ENCODE measurements at regions not wholly inside any gene's neighbourhood (a gene's known extent, or its start where the extent isn't known, plus 50 kb on each side); places are given as distances from the start of the nearest gene placed in this dataset.
"Not testable (repeated sequence)": the region's sequence is repeated elsewhere in the genome, so short reads cannot be mapped to it uniquely, and the experiment has no call there.

DNA sequence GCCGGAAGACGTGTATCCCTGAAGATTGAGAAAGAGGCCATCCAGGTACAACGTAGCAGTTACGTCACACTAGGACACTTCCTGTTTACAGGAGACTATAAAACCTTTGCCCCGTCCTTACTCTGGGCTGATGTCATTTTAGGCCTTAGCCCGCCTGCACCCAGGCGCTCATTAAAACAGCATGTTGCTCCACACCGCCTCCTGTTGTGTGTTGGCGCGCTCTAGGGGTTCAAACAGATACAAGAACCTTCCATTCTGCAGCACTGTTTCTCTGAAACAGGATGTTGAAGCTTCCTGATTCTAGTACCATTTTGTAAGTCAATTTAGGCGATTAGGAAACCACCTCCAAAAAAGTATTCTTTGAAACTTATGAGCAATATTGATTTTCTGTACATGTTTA is 722.1 kb downstream of the PCDH7 start:
- no peak for DNase-seq (ENCODE audit: low spot score)
- FAIRE-seq: no peak

DNA sequence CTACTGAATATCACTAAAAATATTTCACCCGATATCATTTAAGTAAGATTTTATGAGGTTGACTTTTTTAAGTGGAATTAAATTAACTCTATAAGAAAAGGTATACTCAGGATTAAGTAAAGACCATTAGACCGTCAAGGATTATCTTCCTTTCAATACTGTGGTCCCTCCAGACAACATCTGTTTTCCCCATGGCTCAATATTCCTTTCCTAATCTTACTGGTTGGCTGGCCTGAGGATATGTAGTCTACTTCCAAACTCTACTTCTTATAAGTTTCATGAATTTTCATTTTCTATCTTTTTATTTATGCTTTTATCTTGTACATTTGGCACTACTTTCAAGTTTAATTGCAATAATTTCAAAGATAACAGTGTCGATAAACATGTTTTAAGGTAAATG is 725.4 kb downstream of the PCDH7 start:
- DNase-seq (ENCODE audit: low spot score) (no peak), FAIRE-seq (no peak)

GRCh38 chr4:31455612-31456011 is 735.4 kb downstream of the PCDH7 start:
- no peak for FAIRE-seq
- DNase-seq (ENCODE audit: low spot score): no peak

DNA sequence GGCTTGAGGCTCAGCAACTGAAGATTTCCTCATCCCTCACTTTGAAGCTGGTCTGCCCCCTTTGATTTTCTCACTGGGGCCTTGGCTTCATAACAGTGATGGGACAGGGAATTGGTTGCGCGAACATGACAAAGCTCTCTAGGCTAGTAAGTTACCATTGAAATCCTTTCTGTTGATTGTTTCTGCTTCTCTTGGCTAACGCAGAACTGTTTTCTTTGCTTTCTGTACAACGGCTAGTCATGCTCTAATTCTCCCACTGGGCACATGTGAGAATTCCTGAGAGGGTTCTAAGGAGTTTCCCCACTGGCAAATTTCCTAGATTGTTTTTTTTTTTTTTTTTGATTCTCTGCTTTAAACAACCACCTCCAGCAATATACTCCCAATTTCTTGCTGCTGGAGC is 738.6 kb downstream of the PCDH7 start:
- no peak for DNase-seq (ENCODE audit: low spot score)
- no peak for FAIRE-seq

GRCh38 chr4:31461421-31461820 is 741.3 kb downstream of the PCDH7 start:
- FAIRE-seq (peak; percentile 76), DNase-seq (ENCODE audit: low spot score) (peak; percentile 60)

DNA sequence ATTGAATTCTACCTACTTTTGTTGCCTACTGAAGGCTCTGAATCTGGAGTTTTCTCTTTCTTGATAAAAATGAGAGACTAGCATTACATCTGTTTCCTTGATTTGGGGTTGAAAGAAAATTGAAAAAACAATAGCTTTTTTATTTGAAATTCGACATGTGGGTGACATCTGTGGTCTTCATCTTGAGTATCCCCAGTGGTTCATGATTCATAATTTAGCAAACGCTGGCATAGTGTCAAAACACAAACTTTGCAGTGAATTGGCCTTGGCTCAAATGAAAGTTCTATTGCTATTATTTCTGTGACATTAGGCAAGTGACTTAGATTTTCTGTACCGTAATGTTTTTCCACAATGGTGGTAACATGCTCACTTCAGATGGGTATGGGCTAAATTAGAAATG is 747.6 kb downstream of the PCDH7 start:
- no peak for FAIRE-seq

GRCh38 chr4:31474221-31474620 is 754.1 kb downstream of the PCDH7 start:
- DNase-seq (ENCODE audit: low spot score): no peak
- no peak for FAIRE-seq

More for the DNA sequence above, 747.6 kb downstream of the PCDH7 start:
- DNase-seq (ENCODE audit: low spot score): no peak

- FAIRE-seq: no peak
- no peak for DNase-seq (ENCODE audit: low spot score)
Measured at GRCh38 chr4:31482691-31483090, 762.5 kb downstream of the PCDH7 start.

GRCh38 chr4:31499216-31499615 is 779.0 kb downstream of the PCDH7 start:
- not testable (repeated sequence) for DNase-seq (ENCODE audit: low spot score); FAIRE-seq

GRCh38 chr4:31516520-31516919 is 796.4 kb downstream of the PCDH7 start:
- DNase-seq (ENCODE audit: low spot score) (no peak), FAIRE-seq (no peak)

GRCh38 chr4:31518796-31519250 is 798.7 kb downstream of the PCDH7 start:
- FAIRE-seq (peak; percentile 83), DNase-seq (ENCODE audit: low spot score) (peak; percentile 58)

- no peak for FAIRE-seq
- no peak for DNase-seq (ENCODE audit: low spot score)
Measured at GRCh38 chr4:31530555-31530954, 810.4 kb downstream of the PCDH7 start.

GRCh38 chr4:31538877-31539276 is 818.7 kb downstream of the PCDH7 start:
- FAIRE-seq: no peak

GRCh38 chr4:31539284-31540069 is 819.3 kb downstream of the PCDH7 start:
- DNase-seq (ENCODE audit: low spot score) (no peak), FAIRE-seq (no peak)

More at GRCh38 chr4:31538877-31539276, 818.7 kb downstream of the PCDH7 start:
- no peak for DNase-seq (ENCODE audit: low spot score)

DNA sequence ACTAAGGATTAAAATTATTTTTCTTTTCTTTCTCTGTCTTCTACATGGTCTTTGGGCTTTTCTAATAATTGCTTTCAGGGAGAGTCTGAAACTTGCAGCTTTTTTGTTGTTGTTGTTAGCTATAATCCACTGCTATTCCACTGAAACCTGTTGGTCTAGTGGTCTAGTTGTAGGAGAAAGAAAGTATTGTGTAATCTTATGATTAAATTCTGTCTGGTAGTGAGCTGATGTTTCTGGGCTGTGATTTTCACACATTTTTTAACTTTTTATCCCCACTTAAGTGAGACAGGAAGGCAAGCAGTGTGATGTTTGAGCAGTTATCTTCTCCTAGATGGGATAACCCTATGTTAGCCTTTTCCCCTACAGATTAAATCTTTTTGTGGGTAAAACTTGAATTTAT is 825.2 kb downstream of the PCDH7 start:
- DNase-seq (ENCODE audit: low spot score) (no peak), FAIRE-seq (no peak)

- FAIRE-seq: no peak
- DNase-seq (ENCODE audit: low spot score): no peak
Measured at GRCh38 chr4:31545755-31546154, 825.6 kb downstream of the PCDH7 start.

DNA sequence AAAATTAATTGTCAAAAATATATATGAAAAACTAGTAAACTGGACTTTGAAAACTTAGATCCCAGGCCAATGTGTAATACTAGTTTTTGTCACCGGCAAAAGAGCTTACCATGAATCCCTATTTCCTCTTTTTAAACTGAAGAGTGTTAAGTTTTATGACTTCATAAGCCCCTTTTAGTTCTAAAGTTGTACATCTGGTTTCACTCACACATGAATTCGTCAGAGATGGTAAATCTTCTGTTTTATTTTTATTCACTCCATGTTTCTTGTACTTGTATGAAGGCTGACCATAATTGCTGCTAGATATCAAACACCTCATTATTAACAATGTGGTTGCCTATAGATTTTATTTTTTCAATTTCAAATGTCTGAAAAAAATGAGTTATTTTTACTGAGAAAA is 827.9 kb downstream of the PCDH7 start:
- no peak for FAIRE-seq
- DNase-seq (ENCODE audit: low spot score): no peak

- FAIRE-seq: no peak
- DNase-seq (ENCODE audit: low spot score): no peak
Measured at GRCh38 chr4:31548823-31549222, 828.7 kb downstream of the PCDH7 start.

DNA sequence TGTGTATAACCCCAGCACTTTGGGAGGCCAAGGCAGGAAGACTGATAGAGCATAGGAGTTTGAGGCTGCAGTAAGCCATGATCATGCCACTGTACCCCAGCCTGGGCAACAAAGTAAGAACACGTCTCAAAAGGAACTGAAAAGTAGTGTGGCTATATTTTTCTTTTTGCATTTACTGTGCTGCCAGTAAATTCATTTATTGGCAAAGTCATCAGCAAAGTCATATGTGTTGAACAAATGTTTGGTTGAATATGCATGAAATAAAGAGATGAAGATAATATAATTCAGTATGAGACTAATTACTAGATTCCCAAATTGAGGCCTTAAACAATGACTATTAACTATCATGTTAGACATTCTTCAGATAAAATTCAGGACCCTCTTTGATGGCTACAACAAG is 829.1 kb downstream of the PCDH7 start:
- FAIRE-seq (no peak), DNase-seq (ENCODE audit: low spot score) (no peak)

DNA sequence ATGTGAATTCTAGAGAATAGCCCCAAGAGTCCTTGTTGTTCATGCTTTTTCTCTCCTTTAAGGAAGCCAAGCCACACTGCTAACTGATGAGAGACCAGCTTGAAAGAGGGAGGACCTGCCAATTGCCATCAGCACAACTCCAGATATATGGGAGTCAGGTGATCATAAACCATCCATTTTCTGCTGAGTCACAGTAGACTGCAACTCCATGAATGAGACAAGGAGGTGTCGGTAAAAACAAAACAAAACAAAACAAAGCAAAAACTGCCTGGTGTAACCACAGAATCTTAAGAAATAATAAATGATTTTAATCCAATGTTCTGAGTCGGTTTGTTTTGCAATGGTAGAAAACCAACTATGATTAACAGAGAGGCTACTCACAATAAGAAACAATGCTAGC is 837.3 kb downstream of the PCDH7 start:
- DNase-seq (ENCODE audit: low spot score): no peak
- no peak for FAIRE-seq

DNA sequence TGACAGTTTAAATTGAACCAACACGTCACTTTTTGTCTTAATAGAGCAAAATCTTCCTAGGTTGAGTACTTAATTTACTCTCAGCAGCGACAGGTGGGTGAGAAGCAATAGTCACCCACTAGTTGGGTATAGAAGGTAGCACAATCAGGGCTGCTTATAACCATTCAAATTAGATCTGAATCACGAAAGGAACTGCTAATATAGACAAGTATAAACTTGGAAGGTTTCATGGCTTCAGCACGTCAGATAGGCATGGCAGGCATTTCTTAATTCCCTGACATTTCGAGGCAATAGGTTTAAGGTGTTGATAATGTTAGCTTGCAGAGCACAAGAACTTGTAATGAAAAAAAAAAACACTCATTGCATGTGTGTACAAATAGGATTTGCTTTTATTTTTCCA is 853.4 kb downstream of the PCDH7 start:
- FAIRE-seq: no peak
- DNase-seq (ENCODE audit: low spot score): no peak

DNA sequence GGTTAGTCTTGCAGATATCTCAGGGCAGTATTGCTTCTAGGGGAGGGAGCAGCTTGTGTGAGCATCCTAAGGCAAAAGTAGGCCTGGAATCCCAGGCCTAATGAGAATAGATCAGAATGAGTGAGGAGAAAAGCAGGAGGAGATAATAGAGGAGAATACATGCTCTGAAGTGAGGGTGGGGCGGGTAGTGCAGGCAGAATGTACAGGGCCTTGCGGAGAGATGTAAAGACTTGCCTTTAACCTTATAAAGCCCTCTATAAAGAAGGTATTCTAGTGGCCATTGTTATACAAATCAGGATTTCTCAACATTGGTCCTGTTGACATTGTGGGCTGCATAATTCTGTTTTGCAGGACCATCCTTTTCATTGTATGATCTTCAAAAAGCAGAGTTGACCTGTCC is 855.3 kb downstream of the PCDH7 start:
- no peak for FAIRE-seq
- no peak for DNase-seq (ENCODE audit: low spot score)

GRCh38 chr4:31580843-31581242 is 860.7 kb downstream of the PCDH7 start:
- no peak for DNase-seq (ENCODE audit: low spot score)
- FAIRE-seq: no peak
